Keratinocyte (primary cell): ENCODE measurements at regions not wholly inside any gene's neighbourhood (a gene's known extent, or its start where the extent isn't known, plus 50 kb on each side); places are given as distances from the start of the nearest gene placed in this dataset.

Experiments used
- EZH2 ChIP-seq: IDR thresholded peaks from one replicate; pipeline ENCODE4 v1.6.1; 2012; ENCODE audit warnings: inconsistent platforms, mild to moderate bottlenecking, low read length, moderate library complexity
- TF ChIP-seq, protein P1 (sequence below), 3 experiments: IDR thresholded peaks in 1 of 3; conservative IDR thresholded peaks in 1 of 3; optimal IDR thresholded peaks in 1 of 3; 2 replicates in 2 of 3; 3 replicates in 1 of 3; pipeline versions ENCODE3 to v1.5.1; 2011; ENCODE audit warnings: low read length in 3 of 3, mild to moderate bottlenecking in 3 of 3, moderate library complexity in 2 of 3, control low read depth in 1 of 3, inconsistent platforms in 1 of 3; ENCODE audit not compliant: insufficient read depth in 2 of 3; ENCODE audit errors: extremely low read depth in 1 of 3

DNA sequence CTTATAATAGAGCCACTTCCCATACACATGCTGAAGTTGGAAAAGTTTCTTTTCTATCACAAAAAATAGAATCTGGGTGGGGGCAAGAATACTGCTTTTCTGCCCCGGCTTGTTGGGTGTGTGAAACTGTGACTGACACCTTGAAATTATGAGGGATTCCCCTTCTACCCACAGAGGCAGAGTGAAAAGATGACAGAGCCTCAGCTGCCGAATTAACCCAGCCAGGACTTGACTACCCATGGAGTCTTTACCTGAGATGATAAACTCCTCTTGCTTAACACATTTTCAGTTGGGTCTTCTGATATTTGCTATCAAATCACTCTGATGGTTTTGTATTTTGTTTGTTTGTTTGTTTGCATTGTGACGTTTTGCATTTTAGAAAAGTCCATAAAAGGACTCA lies 66.0 kb upstream of the PMAIP1 start:
- TF ChIP-seq, protein P1, sequence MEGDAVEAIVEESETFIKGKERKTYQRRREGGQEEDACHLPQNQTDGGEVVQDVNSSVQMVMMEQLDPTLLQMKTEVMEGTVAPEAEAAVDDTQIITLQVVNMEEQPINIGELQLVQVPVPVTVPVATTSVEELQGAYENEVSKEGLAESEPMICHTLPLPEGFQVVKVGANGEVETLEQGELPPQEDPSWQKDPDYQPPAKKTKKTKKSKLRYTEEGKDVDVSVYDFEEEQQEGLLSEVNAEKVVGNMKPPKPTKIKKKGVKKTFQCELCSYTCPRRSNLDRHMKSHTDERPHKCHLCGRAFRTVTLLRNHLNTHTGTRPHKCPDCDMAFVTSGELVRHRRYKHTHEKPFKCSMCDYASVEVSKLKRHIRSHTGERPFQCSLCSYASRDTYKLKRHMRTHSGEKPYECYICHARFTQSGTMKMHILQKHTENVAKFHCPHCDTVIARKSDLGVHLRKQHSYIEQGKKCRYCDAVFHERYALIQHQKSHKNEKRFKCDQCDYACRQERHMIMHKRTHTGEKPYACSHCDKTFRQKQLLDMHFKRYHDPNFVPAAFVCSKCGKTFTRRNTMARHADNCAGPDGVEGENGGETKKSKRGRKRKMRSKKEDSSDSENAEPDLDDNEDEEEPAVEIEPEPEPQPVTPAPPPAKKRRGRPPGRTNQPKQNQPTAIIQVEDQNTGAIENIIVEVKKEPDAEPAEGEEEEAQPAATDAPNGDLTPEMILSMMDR (optimal IDR thresholded peaks at IDR 0.05 in 1 of 3, IDR thresholded peaks at IDR 0.05 in 1 of 3, conservative IDR thresholded peaks at IDR 0.05 in 1 of 3; ENCODE audit: extremely low read depth in 1 of 3, insufficient read depth in 2 of 3, low read length in 3 of 3): no peak
- no peak for TF ChIP-seq EZH2
